H1 (cell line): ENCODE measurements at regions not wholly inside any gene's neighbourhood (a gene's known extent, or its start where the extent isn't known, plus 50 kb on each side); places are given as distances from the start of the nearest gene placed in this dataset.

Source experiments
- CTCF ChIA-PET: fragments of 300-600 bp; sonication (Branson Sonifier 250); formaldehyde crosslinking; loops from one replicate; lab custom pipeline; 2021; ENCODE audit not compliant: partially characterized antibody; lab: Charles Lee
- POLR2A ChIA-PET: fragments of 300-600 bp; sonication (Branson Sonifier 250); formaldehyde crosslinking; loops from one replicate; lab custom pipeline; 2021; ENCODE audit warnings: inconsistent platforms; ENCODE audit not compliant: partially characterized antibody; lab: Charles Lee
- DNase-seq, 2 experiments: peaks; one replicate each; pipeline versions ENCODE4 v3.0.0 to v3.0.0-alpha.2; 2010 to 2022; ENCODE audit warnings: low spot score in 2 of 2, low read depth in 1 of 2, mixed read lengths in 1 of 2
- FAIRE-seq: peaks from 2 replicates; lab custom pipeline; 2011; peaks lifted over from hg19 to GRCh38; lab: Jason Lieb, UNC
- H2AFZ ChIP-seq: 2 replicates; pipeline ENCODE4 v1.8.1; 2012; ENCODE audit warnings: low read length, inconsistent platforms
- H2AK5ac ChIP-seq: 2 replicates; pipeline ENCODE4 v1.6.1; 2013; ENCODE audit warnings: low read depth, low read length
- H2BK120ac ChIP-seq: replicated peaks from 2 replicates; pipeline ENCODE3; 2013; ENCODE audit warnings: low read depth, low read length, inconsistent platforms
- H2BK12ac ChIP-seq: 2 replicates; pipeline ENCODE4 v1.6.1; 2013; ENCODE audit warnings: low read depth, low read length
- H2BK15ac ChIP-seq: 2 replicates; pipeline ENCODE4 v1.6.1; 2013; ENCODE audit warnings: low read length
- H2BK20ac ChIP-seq: 2 replicates; pipeline ENCODE4 v1.6.1; 2013; ENCODE audit warnings: low read length
- H2BK5ac ChIP-seq: 2 replicates; pipeline ENCODE4 v1.6.1; 2013; ENCODE audit warnings: low read depth, low read length
- H3K14ac ChIP-seq: 2 replicates; pipeline ENCODE4 v1.6.1; 2013; ENCODE audit warnings: inconsistent platforms; ENCODE audit not compliant: insufficient read length
- H3K18ac ChIP-seq: 2 replicates; pipeline ENCODE4 v1.6.1; 2013; ENCODE audit warnings: low read length; ENCODE audit errors: extremely low read depth
- H3K23ac ChIP-seq: 2 replicates; pipeline ENCODE4 v1.6.1; 2013; ENCODE audit warnings: inconsistent platforms; ENCODE audit not compliant: insufficient read length
- H3K23me2 ChIP-seq: 2 replicates; pipeline ENCODE4 v1.6.1; 2013; ENCODE audit warnings: low read depth, low read length
- H3K27ac ChIP-seq: 2 replicates; pipeline ENCODE4 v1.6.1; 2011; ENCODE audit warnings: low read depth, low read length, inconsistent platforms
- H3K27me3 ChIP-seq, 4 experiments: replicated peaks in 1 of 4; 1 replicate in 1 of 4; 2 replicates in 3 of 4; pipeline versions ENCODE4 v1.6.1 to v1.8.1; 2011 to 2013; ENCODE audit warnings: low read length in 3 of 4, mild to moderate bottlenecking in 3 of 4, inconsistent platforms in 2 of 4, mixed read lengths in 2 of 4, moderate library complexity in 1 of 4; ENCODE audit not compliant: control insufficient read depth in 3 of 4, insufficient read depth in 3 of 4; ENCODE audit errors: extremely low read depth in 1 of 4
- H3K36me3 ChIP-seq, 4 experiments: 2 replicates each; pipeline versions ENCODE4 v1.6.1 to v1.8.1; 2011 to 2013; ENCODE audit warnings: mild to moderate bottlenecking in 4 of 4, low read length in 3 of 4, moderate library complexity in 2 of 4, control low read depth in 1 of 4, inconsistent platforms in 1 of 4; ENCODE audit not compliant: insufficient read depth in 4 of 4, control insufficient read depth in 2 of 4
- H3K4ac ChIP-seq: replicated peaks from 2 replicates; pipeline ENCODE3; 2013; ENCODE audit warnings: low read length, low read depth, mixed read lengths, inconsistent platforms; ENCODE audit not compliant: insufficient read length
- H3K4me1 ChIP-seq, 4 experiments: replicated peaks in 1 of 4; 1 replicate in 1 of 4; 2 replicates in 3 of 4; pipeline versions ENCODE4 v1.6.1 to v1.8.1; 2011 to 2013; ENCODE audit warnings: low read length in 3 of 4, inconsistent platforms in 2 of 4, mixed read lengths in 1 of 4; ENCODE audit not compliant: insufficient read depth in 4 of 4, control insufficient read depth in 3 of 4
- H3K4me2 ChIP-seq, 2 experiments: 2 replicates each; pipeline versions ENCODE4 v1.6.1 to v1.8.1; 2011 to 2013; ENCODE audit warnings: low read depth in 2 of 2, low read length in 2 of 2, control low read depth in 1 of 2, inconsistent platforms in 1 of 2, mild to moderate bottlenecking in 1 of 2; ENCODE audit not compliant: insufficient read depth in 1 of 2
- H3K4me3 ChIP-seq, 4 experiments: fragments of 200-600, 300-600 bp in 1 of 4; sonication (generic), shearing (Covaris generic), sonication (Bioruptor Twin) in 1 of 4; 2 replicates each; pipeline versions ENCODE4 v1.5.1 to v1.8.1; 2011 to 2016; ENCODE audit warnings: low read length in 4 of 4, low read depth in 3 of 4, control low read depth in 2 of 4, inconsistent platforms in 2 of 4, mild to moderate bottlenecking in 2 of 4, mixed read lengths in 1 of 4, moderate library complexity in 1 of 4; ENCODE audit not compliant: insufficient read depth in 2 of 4; ENCODE audit errors: extremely low read depth in 1 of 4
- H3K56ac ChIP-seq: replicated peaks from 2 replicates; pipeline ENCODE3; 2013; ENCODE audit warnings: low read depth, mild to moderate bottlenecking, mixed read lengths, low read length, inconsistent platforms; ENCODE audit not compliant: insufficient read length
- H3K79me1 ChIP-seq: 2 replicates; pipeline ENCODE4 v1.6.1; 2013; ENCODE audit warnings: low read depth, low read length, control low read depth
- H3K79me2 ChIP-seq, 2 experiments: 2 replicates each; pipeline versions ENCODE4 v1.6.1 to v1.8.1; 2012 to 2013; ENCODE audit warnings: low read length in 2 of 2, mild to moderate bottlenecking in 2 of 2, inconsistent platforms in 1 of 2; ENCODE audit not compliant: insufficient read depth in 2 of 2, control insufficient read depth in 1 of 2
- H3K9ac ChIP-seq, 4 experiments: replicated peaks in 1 of 4; 1 replicate in 1 of 4; 2 replicates in 3 of 4; pipeline versions ENCODE4 v1.6.1 to v1.8.1; 2011 to 2013; ENCODE audit warnings: low read depth in 3 of 4, low read length in 3 of 4, control low read depth in 2 of 4, mild to moderate bottlenecking in 2 of 4, moderate library complexity in 2 of 4, inconsistent platforms in 1 of 4; ENCODE audit errors: extremely low read depth in 1 of 4
- H3K9me3 ChIP-seq, 2 experiments: 2 replicates each; pipeline versions ENCODE4 v1.6.1 to v1.8.1; 2012 to 2013; ENCODE audit warnings: mild to moderate bottlenecking in 2 of 2, moderate library complexity in 2 of 2, control low read depth in 1 of 2, inconsistent platforms in 1 of 2, low read depth in 1 of 2, low read length in 1 of 2, mixed read lengths in 1 of 2; ENCODE audit not compliant: insufficient read depth in 2 of 2
- H4K20me1 ChIP-seq, 2 experiments: replicated peaks in 1 of 2; 2 replicates each; pipeline versions ENCODE3 to v1.8.1; 2011 to 2013; ENCODE audit warnings: inconsistent platforms in 2 of 2, low read length in 2 of 2, mild to moderate bottlenecking in 1 of 2; ENCODE audit not compliant: insufficient read depth in 2 of 2, control insufficient read depth in 1 of 2
- H4K5ac ChIP-seq: 2 replicates; pipeline ENCODE4 v1.6.1; 2013; ENCODE audit warnings: low read length, low read depth, mixed read lengths, inconsistent platforms; ENCODE audit not compliant: insufficient read length
- H4K8ac ChIP-seq: 2 replicates; pipeline ENCODE4 v1.8.0; 2013; ENCODE audit warnings: mild to moderate bottlenecking, moderate library complexity, low read length, inconsistent platforms; ENCODE audit not compliant: insufficient read depth; ENCODE audit errors: extremely low read depth
- H4K91ac ChIP-seq: replicated peaks from 2 replicates; pipeline ENCODE3; 2013; ENCODE audit warnings: low read length, mixed read lengths, inconsistent platforms; ENCODE audit not compliant: insufficient read length
- CHD2 ChIP-seq: IDR thresholded peaks from 2 replicates; pipeline ENCODE4 v1.6.1; 2012; ENCODE audit warnings: low read length, improper control_type of control experiment

DNA sequence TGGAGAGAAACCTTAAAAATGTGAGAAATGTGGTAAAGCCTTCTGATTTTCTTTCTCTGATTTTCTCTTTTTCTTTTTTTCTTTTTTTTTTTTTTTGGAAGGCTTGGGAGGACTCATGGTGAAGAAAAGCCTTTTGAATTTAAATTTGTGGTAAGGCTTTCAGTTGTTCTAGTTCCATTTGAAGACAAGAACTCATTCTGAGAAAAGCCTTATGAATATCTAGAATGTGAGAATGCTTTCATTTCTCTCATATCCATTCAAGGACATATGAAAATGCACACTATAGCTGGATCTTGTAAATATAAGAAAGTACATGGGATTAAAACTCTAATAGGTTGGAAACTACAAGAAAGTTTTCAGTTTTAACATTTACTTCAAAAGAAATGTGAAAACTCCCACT is 1045.2 kb upstream of the NRXN1 start:
- H4K5ac ChIP-seq: no peak overlapping the region
- H2AFZ ChIP-seq: no peak overlapping the region
- H3K14ac ChIP-seq: no peak overlapping the region
- DNase-seq: no peak
- TF ChIP-seq CHD2: no peak
- H2AK5ac ChIP-seq: no peak overlapping the region
- H2BK20ac ChIP-seq: no peak overlapping the region
- no peak overlapping the region for H3K18ac ChIP-seq
- no peaks in the 10 kb centered on the region for H3K27me3 ChIP-seq
- H3K79me2 ChIP-seq: no peaks in the 10 kb centered on the region
- no peak for FAIRE-seq
- no peak overlapping the region for H3K56ac ChIP-seq
- H3K27ac ChIP-seq: no peak overlapping the region
- ChIA-PET POLR2A (no interaction called here), CTCF (interaction anchor here (0.7 kb wide), 1 partner anchor 163 kb away, joined by 3 read pairs; no protein-coding TSS in a partner anchor)
- no peaks in the 10 kb centered on the region for H4K20me1 ChIP-seq
- no peaks in the 10 kb centered on the region for H3K79me1 ChIP-seq
- no peaks in the 10 kb centered on the region for H3K4me1 ChIP-seq
- no peak overlapping the region for H3K4me2 ChIP-seq
- no peak overlapping the region for H4K8ac ChIP-seq
- no peaks in the 10 kb centered on the region for H3K23me2 ChIP-seq
- no peak overlapping the region for H3K4ac ChIP-seq
- H2BK5ac ChIP-seq: no peak overlapping the region
- no peak overlapping the region for H4K91ac ChIP-seq
- H3K36me3 ChIP-seq: no peaks in the 10 kb centered on the region
- H2BK15ac ChIP-seq: no peak overlapping the region
- H3K4me3 ChIP-seq: no peak overlapping the region
- H3K9ac ChIP-seq: no peak overlapping the region
- no peak overlapping the region for H2BK120ac ChIP-seq
- no peaks in the 10 kb centered on the region for H3K9me3 ChIP-seq
- H2BK12ac ChIP-seq: no peak overlapping the region
- H3K23ac ChIP-seq: no peak overlapping the region
